AG04450 (cell line): ENCODE measurements at regions not wholly inside any gene's neighbourhood (a gene's known extent, or its start where the extent isn't known, plus 50 kb on each side); places are given as distances from the start of the nearest gene placed in this dataset.

Experiments used
- CTCF ChIA-PET: fragments of 300-600, 350-600 bp; formaldehyde crosslinking; extraction: SDS; loops from one replicate; lab custom pipeline; 2022; ENCODE audit warnings: antibody characterized with exemption, inconsistent platforms; lab: Charles Lee
- POLR2A ChIA-PET: fragments of 350-600 bp; formaldehyde crosslinking; extraction: SDS; loops from one replicate; lab custom pipeline; 2021; ENCODE audit warnings: antibody characterized with exemption, inconsistent platforms; lab: Yijun Ruan, JAX
- DNase-seq: peaks from one replicate; pipeline ENCODE4 v3.0.0-alpha.2; 2011; ENCODE audit warnings: low read depth, low spot score
- H3K27ac ChIP-seq: one replicate; pipeline ENCODE4 v1.5.1; 2012; ENCODE audit warnings: low read depth, low read length, control low read depth
- H3K27me3 ChIP-seq: one replicate; pipeline ENCODE4 v1.6.0; 2012; ENCODE audit warnings: low read length; ENCODE audit not compliant: control insufficient read depth, insufficient read depth
- H3K4me3 ChIP-seq: 2 replicates; pipeline ENCODE4 v1.5.1; 2011; ENCODE audit warnings: mild to moderate bottlenecking, low read depth, low read length, control low read depth
- H3K9me3 ChIP-seq: 2 replicates; pipeline ENCODE4 v1.5.1; 2012; ENCODE audit warnings: low read length; ENCODE audit not compliant: control insufficient read depth, insufficient read depth
- CTCF ChIP-seq: IDR thresholded peaks from 2 replicates; pipeline ENCODE4 v1.5.1; 2011; ENCODE audit warnings: low read depth, low read length, control low read depth, inconsistent platforms

DNA sequence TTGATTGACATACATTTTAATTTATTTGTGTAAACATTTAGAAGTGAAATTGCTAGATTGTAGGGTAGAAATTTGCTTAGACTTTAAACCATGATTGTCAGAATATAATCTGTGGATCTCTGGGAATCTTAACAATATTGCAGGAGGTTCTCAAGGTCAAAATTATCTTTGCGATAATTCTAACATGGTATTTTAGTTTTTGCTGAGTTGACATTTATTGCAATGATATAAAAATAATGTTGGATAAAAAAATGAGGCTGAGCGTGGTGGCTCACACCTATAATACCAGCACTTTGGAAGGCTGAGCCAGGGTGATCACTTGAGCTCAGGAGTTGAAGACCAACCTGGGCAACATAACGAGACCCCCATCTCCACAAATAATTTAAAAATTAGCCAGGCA is 70.3 kb upstream of the SGCD start:
- Histone ChIP-seq H3K9me3 (peaks cover 2% of the 10 kb centered on the region; the same call in 1 of the 2 replicates), H3K27me3 (no peaks in the 10 kb centered on the region), H3K4me3 (no peak overlapping the region), H3K27ac (no peak overlapping the region)
- TF ChIP-seq CTCF: no peak
- POLR2A ChIA-PET: no interaction called here
- no peak for DNase-seq
- CTCF ChIA-PET: interaction anchor here (0.6 to 0.7 kb wide), 2 partner anchors 8 to 20 kb away, joined by 3 read pairs; no protein-coding TSS in a partner anchor

- Histone ChIP-seq H3K4me3 (no peak overlapping the region), H3K27ac (no peak overlapping the region), H3K9me3 (peaks cover 2% of the 10 kb centered on the region; the same call in 1 of the 2 replicates), H3K27me3 (no peaks in the 10 kb centered on the region)
- CTCF ChIA-PET: no interaction called here
- no peak for DNase-seq
- POLR2A ChIA-PET: no interaction called here
- no peak for TF ChIP-seq CTCF
Measured at GRCh38 chr5:156258934-156259333, 68.0 kb upstream of the SGCD start.

DNA sequence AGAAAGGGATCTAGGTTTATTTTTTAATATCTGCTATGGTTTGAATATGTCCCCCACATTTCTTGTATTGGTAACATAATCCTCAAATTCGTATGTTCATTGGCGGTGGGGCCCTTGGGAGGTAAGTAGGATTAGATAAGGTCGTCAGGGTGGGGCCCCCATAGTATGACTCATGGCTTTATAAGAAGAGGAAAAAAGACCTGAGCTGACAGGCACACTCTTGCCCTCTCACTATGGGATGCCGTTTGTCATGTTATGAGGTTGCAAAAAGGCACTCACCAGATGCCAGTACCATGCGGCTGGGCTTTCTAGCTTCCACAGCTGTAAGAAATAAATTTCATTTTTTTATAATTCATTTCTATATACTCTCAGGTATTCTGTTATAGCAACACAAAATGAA is 67.3 kb upstream of the SGCD start:
- ChIA-PET CTCF (no interaction called here), POLR2A (no interaction called here)
- peaks cover under 1% of the 10 kb centered on the region; the same call in 1 of the 2 replicates for H3K9me3 ChIP-seq
- no peaks in the 10 kb centered on the region for H3K27me3 ChIP-seq
- no peak overlapping the region for H3K27ac ChIP-seq
- H3K4me3 ChIP-seq: no peak overlapping the region
- TF ChIP-seq CTCF: no peak
- no peak for DNase-seq

GRCh38 chr5:156261275-156261939 is 65.6 kb upstream of the SGCD start:
- H3K27me3 ChIP-seq: no peaks in the 10 kb centered on the region
- H3K4me3 ChIP-seq: no peak overlapping the region
- TF ChIP-seq CTCF: no peak
- no peak for DNase-seq
- ChIA-PET CTCF (no interaction called here), POLR2A (no interaction called here)
- H3K9me3 ChIP-seq: no peaks in the 10 kb centered on the region
- H3K27ac ChIP-seq: no peak overlapping the region

DNA sequence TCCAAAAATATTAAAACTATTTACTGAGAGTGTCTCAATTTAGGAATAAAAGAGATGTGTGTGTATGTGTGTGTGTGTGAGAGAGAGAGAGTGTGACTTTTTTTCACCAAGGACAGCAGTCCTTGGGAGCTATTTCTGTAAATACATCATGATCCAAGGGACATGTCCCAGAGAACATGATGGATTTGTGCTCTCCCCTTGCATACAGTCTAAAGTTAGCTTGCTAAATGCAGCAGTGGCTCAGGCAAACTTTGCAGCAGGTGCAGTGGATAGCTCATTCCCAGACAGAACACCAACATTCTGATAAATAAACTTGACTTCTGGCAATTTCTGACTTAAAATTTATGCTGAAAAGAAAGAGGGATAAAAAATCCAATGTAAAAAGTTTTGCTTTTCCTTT is 55.4 kb upstream of the SGCD start:
- CTCF ChIA-PET: no interaction called here
- no peak for DNase-seq
- Histone ChIP-seq H3K4me3 (no peak overlapping the region), H3K27ac (no peak overlapping the region), H3K9me3 (no peaks in the 10 kb centered on the region), H3K27me3 (no peaks in the 10 kb centered on the region)
- POLR2A ChIA-PET: no interaction called here
- TF ChIP-seq CTCF: no peak
